ENCODE measurements at regions not wholly inside any gene's neighbourhood (a gene's known extent, or its start where the extent isn't known, plus 50 kb on each side); places are given as distances from the start of the nearest gene placed in this dataset.

GRCh38 chr4:83932750-83933391 lies 397.0 kb downstream of the GPAT3 start:
- Histone ChIP-seq H3K4me3 (no peak overlapping the region), H3K9ac (ENCODE audit: insufficient read depth in 1 of 2, low read length in 2 of 2) (no peak overlapping the region), H3K9me3 (ENCODE audit: control insufficient read depth in 4 of 4, insufficient read depth in 3 of 4, low read length in 3 of 4) (no peaks in the 10 kb centered on the region), H3K4me1 (ENCODE audit: control insufficient read depth in 5 of 5, insufficient read depth in 5 of 5, low read length in 5 of 5) (no peaks in the 10 kb centered on the region), H3K36me3 (ENCODE audit: control insufficient read depth in 4 of 4, insufficient read depth in 4 of 4, low read length in 4 of 4) (no peaks in the 10 kb centered on the region), H3K27ac (ENCODE audit: low read depth in 1 of 2, low read length in 1 of 2) (no peak overlapping the region), H3K27me3 (ENCODE audit: control insufficient read depth in 3 of 3, insufficient read depth in 3 of 3, low read length in 2 of 3) (no peaks in the 10 kb centered on the region)
- no peak for TF ChIP-seq CTCF (IDR thresholded peaks at IDR 0.05; ENCODE audit: control extremely low read depth, extremely low read depth)
- WGBS, 2 donors, result 87 to 89% methylated on average over 2 of the region's 2 CpGs
- no peak for DNase-seq
- no peak for ATAC-seq (ENCODE audit: insufficient read depth, low FRiP score)

- Histone ChIP-seq H3K4me1 (ENCODE audit: control insufficient read depth in 5 of 5, insufficient read depth in 5 of 5, low read length in 5 of 5) (no peaks in the 10 kb centered on the region), H3K4me3 (no peak overlapping the region), H3K27ac (ENCODE audit: low read depth in 1 of 2, low read length in 1 of 2) (no peak overlapping the region), H3K9me3 (ENCODE audit: control insufficient read depth in 4 of 4, insufficient read depth in 3 of 4, low read length in 3 of 4) (no peaks in the 10 kb centered on the region), H3K9ac (ENCODE audit: insufficient read depth in 1 of 2, low read length in 2 of 2) (no peak overlapping the region), H3K36me3 (ENCODE audit: control insufficient read depth in 4 of 4, insufficient read depth in 4 of 4, low read length in 4 of 4) (no peaks in the 10 kb centered on the region), H3K27me3 (ENCODE audit: control insufficient read depth in 3 of 3, insufficient read depth in 3 of 3, low read length in 2 of 3) (no peaks in the 10 kb centered on the region)
- DNase-seq (no peak), ATAC-seq (ENCODE audit: insufficient read depth, low FRiP score) (no peak)
- TF ChIP-seq CTCF (IDR thresholded peaks at IDR 0.05; ENCODE audit: control extremely low read depth, extremely low read depth), result no peak
- WGBS, 2 donors, result 78 to 82% methylated on average over 6 of the region's 6 CpGs
These were observed 395.9 kb downstream of the GPAT3 start for GRCh38 chr4:83931659-83932438.

GRCh38 chr4:83929550-83929949 lies 393.6 kb downstream of the GPAT3 start:
- ATAC-seq (ENCODE audit: insufficient read depth, low FRiP score) (no peak), DNase-seq (peak in 2 of 3 donors; percentile 3 to 12)
- no peak overlapping the region for H3K27ac ChIP-seq (ENCODE audit: low read depth in 1 of 2, low read length in 1 of 2)
- no peak overlapping the region for H3K4me3 ChIP-seq
- no peaks in the 10 kb centered on the region for H3K9me3 ChIP-seq (ENCODE audit: control insufficient read depth in 4 of 4, insufficient read depth in 3 of 4, low read length in 3 of 4)
- H3K9ac ChIP-seq (ENCODE audit: insufficient read depth in 1 of 2, low read length in 2 of 2), result no peak overlapping the region
- WGBS, 2 donors, result 51 to 81% methylated on average over 4 of the region's 4 CpGs
- no peaks in the 10 kb centered on the region for H3K36me3 ChIP-seq (ENCODE audit: control insufficient read depth in 4 of 4, insufficient read depth in 4 of 4, low read length in 4 of 4)
- no peak for TF ChIP-seq CTCF (IDR thresholded peaks at IDR 0.05; ENCODE audit: control extremely low read depth, extremely low read depth)
- no peaks in the 10 kb centered on the region for H3K4me1 ChIP-seq (ENCODE audit: control insufficient read depth in 5 of 5, insufficient read depth in 5 of 5, low read length in 5 of 5)
- H3K27me3 ChIP-seq (ENCODE audit: control insufficient read depth in 3 of 3, insufficient read depth in 3 of 3, low read length in 2 of 3), result no peaks in the 10 kb centered on the region

Measured in lung (tissue), 11 donors.